NCI-H69 (cell line): ENCODE measurements at regions not wholly inside any gene's neighbourhood (a gene's known extent, or its start where the extent isn't known, plus 50 kb on each side); places are given as distances from the start of the nearest gene placed in this dataset.
"Not testable (repeated sequence)": the region's sequence is repeated elsewhere in the genome, so short reads cannot be mapped to it uniquely, and the experiment has no call there.

Experiments
- DNase-seq: peaks from one replicate; lab custom pipeline; 2025; lab: John Stamatoyannopoulos, UW

GRCh38 chr1:221525749-221526148 is 216.1 kb downstream of the DUSP10 start:
- no peak for DNase-seq

DNA sequence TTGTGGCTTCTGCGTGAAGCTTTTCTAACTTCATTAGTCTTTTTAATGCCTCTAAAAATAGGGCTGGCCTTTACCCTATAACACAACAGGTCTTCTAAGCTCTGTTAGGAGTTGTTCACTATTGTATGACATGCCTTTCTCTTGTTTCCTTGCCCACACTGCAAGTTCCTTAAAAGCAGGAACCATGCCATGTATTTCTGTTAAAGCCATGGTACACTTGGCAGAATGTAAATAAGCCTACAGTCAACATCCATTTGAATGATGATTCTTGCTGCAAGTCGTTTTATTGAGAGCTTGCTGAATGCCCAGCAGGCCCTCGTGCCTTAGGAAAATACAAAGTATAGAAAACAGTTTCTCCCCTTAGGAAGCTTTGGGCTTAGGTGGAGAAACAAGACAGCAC is 214.6 kb downstream of the DUSP10 start:
- DNase-seq: peak; percentile 13

- DNase-seq: no peak
These were observed 213.8 kb downstream of the DUSP10 start for GRCh38 chr1:221527886-221528624.

DNA sequence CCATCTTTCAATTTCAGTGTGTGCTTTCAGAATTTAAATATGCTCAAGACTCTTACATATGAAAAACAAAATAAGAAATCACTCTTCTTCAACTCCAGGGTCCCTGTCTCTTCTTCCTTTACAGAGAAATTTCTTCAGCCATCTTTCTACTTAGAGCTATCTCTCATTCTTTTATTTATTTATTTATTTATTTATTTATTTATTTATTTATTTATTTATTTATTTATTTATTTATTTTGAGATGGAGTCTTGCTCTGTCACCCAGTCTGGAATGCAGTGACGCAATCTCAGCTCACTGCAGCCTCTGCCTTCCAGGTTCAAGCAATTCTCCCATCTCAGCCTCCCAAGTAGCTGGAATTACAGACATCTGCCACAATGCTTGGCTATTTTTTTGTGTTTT is 211.7 kb downstream of the DUSP10 start:
- DNase-seq: not testable (repeated sequence)

- no peak for DNase-seq
These were observed 211.1 kb downstream of the DUSP10 start for GRCh38 chr1:221530791-221531190.

DNA sequence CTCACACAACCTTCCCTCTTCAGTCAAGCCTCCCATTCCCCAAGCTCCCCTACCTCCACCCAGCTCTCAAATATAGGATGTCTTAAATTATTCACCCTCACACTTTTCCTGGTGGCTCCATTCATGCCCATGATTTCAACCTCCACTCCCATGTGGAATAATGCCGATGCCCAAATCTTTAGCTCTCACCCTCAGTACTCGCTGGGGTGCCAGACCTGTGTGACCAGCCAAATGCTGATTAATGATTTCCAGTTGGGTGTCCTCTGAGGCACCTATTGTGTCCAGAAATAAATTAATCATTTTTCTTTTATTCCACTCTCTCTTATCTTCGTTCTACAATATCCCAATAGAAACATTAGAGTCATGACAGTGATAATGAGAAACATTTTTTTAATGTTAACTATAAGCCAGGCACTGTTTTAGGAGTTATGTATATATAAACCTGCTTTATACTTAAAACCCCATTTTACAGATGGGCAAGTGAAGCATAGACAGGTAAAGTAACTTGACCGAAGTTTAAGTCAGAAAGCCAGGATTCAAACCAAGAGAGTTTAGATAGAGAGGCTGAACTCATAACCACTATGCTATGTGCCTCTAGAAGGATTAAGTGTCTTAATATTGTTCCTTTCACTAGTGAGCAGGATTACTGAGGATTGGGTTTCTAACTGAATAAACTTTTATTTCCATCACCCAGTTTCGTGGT is 209.7 kb downstream of the DUSP10 start:
- no peak for DNase-seq

DNA sequence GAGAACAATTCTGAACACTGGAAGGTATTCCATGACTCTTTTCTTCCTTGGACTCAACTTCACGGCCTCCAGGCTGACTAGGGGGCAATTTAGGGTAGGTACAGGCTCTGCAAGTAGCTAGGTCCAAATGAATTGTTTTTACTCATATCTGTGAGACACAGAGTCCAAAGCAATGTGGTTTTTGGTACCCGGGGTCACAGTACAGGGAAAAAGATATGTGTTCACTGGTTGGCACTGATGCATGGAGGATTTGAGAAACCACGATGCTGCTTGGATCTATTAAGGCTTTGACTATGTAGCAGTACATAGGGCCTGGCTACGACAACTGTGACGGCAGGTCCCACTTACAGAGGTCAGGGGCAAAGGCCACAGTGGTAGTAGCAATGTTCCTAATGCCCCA is 200.6 kb downstream of the DUSP10 start:
- DNase-seq: no peak

DNA sequence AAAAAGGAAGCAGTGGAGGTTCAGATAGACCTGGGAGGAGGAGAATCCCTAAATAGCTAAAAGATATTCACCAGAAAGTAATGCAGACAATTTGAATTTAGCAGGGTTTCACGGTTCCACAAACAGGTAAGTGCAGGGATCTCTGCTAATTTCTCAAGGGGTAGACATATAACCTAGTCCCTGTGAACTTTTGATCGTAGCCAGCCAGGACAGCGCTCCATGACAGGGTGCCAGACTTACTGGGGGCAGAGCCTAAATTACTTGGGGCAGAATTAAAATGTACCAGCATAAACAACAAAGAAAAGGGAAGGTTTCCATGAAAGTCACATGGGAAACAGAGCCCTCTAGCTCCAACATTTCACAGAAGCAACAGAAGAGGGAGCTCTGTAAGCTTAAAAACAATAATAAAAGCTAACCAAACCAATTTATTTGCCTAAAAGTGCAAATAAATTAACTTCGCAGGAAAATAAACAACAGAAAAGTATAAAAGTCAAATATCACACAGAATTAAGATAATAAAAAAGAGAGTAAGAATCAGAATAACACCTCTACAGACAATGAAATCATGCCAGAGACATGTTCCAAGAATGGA is 198.3 kb downstream of the DUSP10 start:
- DNase-seq: peak; percentile 68

DNA sequence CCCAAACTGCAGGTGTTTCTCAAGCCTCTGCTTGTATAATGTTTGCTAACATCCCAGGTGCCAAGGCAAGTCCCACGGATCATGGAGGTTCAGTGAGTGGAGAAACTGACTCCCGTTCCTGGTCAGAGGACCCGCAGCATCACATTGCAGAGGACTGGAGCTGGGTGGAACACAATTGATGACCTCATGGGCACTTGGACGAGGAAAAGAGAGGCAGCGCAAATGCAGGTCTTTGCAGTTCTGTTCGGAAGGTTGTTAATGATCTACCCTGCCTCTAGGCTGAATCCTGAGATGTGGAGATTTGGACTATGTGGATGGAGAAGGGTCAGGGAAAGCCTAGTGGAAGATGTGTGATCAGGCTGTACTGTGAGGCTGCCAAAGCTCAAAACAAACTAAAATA is 192.9 kb downstream of the DUSP10 start:
- no peak for DNase-seq

GRCh38 chr1:221549815-221550214 is 192.1 kb downstream of the DUSP10 start:
- no peak for DNase-seq

GRCh38 chr1:221552792-221553191 is 189.1 kb downstream of the DUSP10 start:
- not testable (repeated sequence) for DNase-seq

- no peak for DNase-seq
These were observed 186.0 kb downstream of the DUSP10 start for GRCh38 chr1:221555689-221556433.

DNA sequence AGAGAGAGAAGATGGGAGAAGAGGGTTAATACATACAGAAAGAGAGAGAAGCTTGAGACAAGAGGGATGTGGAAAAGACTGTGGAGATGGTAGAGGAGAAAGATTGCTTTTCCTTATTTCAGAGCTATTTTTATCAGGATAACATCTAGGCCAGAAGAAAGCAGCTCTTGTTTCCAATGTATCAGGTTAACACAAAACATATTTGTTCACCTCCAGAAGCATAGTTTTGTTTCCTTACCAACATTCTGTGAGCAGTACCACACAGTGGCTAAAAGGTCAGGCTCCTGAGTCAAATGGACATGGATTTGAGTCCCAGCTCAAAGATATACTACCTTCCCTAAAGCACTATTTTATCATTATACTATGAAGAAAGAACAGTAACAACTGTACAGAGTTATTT is 185.5 kb downstream of the DUSP10 start:
- no peak for DNase-seq

GRCh38 chr1:221557013-221557412 is 184.9 kb downstream of the DUSP10 start:
- DNase-seq: no peak

- DNase-seq: no peak
These were observed 183.5 kb downstream of the DUSP10 start for GRCh38 chr1:221558396-221558795.

GRCh38 chr1:221559911-221560310 is 182.0 kb downstream of the DUSP10 start:
- DNase-seq: no peak

- peak; percentile 8 for DNase-seq
These were observed 179.1 kb downstream of the DUSP10 start for GRCh38 chr1:221562542-221563475.

GRCh38 chr1:221563476-221563921 is 178.4 kb downstream of the DUSP10 start:
- no peak for DNase-seq

- no peak for DNase-seq
These were observed 177.0 kb downstream of the DUSP10 start for GRCh38 chr1:221564891-221565290.

- no peak for DNase-seq
These were observed 176.2 kb downstream of the DUSP10 start for GRCh38 chr1:221565711-221566110.

GRCh38 chr1:221567859-221568507 is 173.9 kb downstream of the DUSP10 start:
- peak; percentile 58 for DNase-seq
